GM19372 (cell line): ENCODE measurements at regions not wholly inside any gene's neighbourhood (a gene's known extent, or its start where the extent isn't known, plus 50 kb on each side); places are given as distances from the start of the nearest gene placed in this dataset.

Experiments used
- ATAC-seq: cut with Tn5 transposase; IDR thresholded peaks from one replicate; pipeline ENCODE4 v1.9.1; 2021; ENCODE audit warnings: mild to moderate bottlenecking, low read depth, moderate library complexity; ENCODE audit not compliant: unreplicated experiment

DNA sequence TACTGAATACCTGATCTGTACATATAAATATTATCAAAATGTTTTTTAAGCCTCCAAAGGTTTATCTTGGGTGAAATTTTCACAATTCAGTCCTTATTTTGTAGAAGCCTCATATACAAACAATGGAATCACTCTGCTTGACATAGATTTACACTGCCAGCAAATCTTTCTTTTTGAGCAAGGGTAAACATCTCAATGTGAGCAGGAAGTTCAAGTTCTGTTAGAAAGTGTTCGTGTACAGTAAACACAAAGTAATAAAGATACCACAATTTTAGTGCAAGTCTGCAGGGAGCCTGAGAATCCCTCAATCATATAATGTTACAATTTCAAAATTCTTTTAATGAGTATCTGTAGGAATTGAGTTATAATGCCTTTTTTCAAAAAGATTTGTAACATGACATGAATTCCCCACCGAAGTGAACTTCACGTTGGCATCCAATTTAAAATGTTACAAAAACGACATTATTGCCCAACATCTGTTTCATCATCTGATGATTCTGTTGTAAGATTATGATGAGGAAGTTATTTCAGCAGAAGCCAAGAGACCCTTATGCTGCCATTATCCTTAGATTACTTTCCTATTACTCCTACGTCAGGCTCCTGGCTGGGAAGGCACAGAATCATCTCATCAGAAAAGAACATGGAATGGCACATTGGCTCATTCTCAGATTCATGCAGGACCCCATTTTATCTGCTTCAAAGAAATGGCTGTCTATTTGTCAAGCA, 283.9 kb upstream of the ACVR2A start:
- ATAC-seq = no peak

DNA sequence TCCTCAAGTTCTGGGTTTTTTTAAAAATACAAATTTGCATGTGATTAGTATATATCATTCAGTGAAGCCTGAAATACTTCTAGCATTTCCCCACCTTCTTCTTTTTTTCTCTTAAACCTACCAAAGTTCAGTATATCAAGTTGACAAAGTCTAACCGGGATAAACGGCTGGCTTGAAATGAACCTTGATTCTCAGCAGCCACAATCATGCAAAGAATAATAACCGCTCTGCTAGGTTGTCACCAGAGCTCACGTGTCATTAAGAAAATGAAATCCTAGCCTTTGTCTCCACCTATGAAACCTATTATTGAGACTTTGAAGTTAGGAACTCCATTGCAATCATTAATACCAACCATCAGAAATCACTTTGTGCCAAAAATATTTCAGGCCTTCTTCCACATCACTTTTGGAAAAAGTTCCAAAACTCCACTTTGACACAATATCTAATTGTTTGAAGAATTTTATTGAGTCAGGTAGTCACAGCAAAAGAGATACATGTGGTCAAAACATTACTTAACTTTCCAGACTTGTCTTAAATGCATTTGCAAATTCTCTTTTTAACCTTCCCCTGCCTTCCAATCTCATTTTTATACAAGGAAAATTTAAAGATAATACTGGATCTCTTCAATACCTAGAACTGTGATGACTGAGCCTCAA, 285.6 kb upstream of the ACVR2A start:
- ATAC-seq = no peak

DNA sequence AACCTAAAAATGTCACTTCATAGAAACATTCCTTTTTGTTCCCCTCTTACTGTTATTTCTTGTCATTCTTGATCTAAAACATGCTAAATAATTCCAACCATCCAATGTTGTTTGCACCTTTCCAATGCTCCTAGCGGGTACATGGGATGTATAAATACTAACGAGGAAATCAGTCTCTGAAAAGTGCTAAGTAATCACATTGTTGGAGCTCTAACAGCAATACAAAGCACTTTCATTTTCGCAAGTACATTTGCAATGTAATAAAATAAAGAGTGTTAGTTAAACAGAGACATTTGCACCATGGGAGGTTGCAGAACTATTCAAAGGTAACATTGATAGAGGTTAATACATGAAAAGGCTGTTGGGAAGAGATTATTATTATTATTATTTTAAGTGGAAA, 286.2 kb upstream of the ACVR2A start:
- no peak for ATAC-seq

DNA sequence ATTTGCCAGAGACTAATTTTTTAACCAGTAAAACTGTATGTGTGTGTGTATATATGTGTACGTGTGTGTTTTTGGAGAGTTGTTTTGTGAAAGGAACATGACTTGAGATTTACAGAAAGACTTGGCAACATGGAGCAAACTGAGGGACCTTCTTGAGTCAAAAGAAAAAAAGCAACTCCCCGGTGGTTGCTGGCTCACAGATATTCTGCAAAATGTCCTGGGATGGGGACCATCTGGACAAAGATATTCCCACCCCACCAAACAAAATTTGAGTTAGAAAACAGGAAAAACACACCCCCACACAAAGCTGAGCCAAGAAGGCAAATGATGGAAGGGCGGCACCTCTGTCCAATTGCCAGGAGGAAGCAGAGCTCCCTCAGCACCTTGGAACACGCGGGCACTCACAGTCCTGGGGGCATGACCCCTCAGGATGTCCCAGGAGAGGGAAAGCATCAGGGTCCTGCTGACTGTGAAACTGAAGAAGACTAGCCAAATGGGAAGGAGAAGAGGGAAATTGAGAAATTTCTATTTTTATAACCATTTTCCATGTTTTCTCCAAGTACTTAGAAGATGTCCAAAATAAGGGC, 290.2 kb upstream of the ACVR2A start:
- no peak for ATAC-seq

DNA sequence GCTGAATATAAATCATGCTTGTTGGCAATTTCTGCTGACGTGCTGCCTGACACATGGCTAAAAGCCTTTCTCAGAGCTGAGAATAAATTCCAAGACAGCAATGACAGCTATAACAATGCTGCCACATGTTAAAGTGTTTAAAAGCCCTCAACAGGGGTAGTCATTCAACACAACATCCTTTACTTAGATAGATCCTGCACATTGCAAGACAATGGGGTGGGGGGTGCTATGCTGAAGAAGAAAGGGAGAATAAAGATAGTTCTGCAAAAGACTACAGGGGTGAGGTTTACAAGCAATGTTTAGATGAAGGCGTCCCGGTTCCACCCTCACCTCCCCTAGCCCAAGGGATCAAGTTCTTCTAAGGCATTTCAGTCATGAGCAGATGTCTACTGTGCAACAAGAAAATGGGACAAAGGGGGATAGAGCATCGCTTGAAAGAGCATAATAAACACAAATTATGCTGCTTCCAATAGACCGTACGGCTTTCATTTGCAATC, 291.0 kb upstream of the ACVR2A start:
- ATAC-seq = no peak

DNA sequence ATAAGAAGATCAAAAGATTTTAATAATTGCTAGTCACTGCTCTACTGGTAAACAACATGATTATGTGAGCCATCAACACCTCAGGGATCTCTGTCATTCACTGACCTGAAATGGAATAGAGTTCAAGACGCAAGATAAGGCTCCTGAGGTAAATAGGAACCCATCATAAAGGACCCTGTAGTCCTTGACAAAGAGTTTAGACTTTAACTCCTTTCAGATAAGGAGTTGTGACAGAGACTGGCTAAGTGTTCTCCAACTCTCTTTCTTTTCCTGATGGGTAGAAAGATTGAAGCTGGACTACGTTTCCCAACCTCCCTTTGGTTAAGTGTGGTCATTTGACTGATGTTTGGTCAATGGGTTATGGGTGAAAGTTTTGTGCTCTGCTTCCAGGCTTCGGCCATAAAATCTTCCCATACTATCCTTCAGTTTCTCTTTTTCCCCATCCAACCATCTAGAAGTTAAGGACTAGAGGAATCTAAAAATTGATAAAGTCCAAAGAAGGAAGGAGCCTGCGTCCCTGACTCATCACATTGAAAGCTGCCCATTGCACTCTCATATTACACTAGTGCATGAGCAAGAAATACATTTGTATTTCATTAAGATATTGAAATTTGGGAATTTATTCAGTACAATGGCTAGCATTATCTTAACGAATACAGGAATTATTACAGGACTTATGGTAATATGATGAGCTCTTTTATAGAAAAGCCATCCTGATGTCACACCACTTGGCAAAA, 293.7 kb upstream of the ACVR2A start:
- no peak for ATAC-seq

DNA sequence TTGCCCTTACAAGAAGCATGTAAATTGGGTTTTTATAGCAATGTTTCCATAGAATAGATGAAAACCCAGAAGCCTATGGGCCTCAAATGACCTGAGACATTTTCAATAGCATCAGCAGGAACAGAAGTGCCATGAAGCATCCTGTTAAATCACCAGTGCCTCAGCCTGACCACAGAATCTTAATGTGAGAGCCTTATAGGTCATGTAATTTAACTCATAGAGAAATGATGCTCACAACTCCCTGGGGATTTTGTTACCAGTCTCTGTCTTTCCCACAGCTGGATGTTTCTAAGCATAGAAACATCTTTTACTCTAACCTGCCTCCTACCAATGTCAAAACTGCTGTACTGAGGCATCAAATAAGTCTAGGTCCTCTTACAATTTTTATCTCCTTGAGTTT, 295.8 kb upstream of the ACVR2A start:
- ATAC-seq = no peak

DNA sequence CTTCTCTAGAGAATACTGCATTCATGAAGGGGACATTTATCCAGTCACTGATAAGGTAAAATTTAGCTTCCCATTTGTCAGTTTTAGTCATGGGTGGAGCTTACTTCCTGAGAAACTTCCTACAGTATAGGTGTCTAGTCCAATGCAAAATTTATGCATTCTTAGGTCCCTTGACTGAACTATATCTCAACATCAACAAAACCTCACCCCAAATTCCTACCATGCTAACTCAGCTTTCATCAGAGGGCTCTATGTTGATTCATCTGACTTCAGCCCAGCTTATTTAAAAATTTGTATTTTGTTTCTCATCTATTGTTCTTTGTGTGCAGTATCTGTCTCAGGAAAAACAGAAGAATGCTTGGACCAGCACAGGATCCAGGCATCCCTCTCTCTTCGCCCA, 296.4 kb upstream of the ACVR2A start:
- ATAC-seq = no peak

DNA sequence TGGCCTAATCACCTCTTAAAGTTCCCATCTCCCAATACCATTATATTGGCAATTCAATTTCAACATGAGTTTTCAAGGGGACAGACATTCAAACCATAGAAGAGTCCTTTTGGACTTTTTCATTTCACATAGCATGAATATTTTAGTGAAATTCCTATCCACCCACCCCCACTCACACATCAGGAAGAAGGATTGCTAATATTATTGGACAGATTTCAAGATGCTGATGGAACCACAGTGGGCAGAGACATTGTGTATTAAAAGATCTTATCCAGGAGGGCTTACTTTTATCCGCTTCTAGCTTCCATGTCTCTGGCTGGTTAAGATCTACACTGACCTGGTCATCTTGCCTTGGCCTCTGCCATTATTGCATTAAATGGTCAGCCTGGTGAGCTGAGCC, 297.4 kb upstream of the ACVR2A start:
- no peak for ATAC-seq

DNA sequence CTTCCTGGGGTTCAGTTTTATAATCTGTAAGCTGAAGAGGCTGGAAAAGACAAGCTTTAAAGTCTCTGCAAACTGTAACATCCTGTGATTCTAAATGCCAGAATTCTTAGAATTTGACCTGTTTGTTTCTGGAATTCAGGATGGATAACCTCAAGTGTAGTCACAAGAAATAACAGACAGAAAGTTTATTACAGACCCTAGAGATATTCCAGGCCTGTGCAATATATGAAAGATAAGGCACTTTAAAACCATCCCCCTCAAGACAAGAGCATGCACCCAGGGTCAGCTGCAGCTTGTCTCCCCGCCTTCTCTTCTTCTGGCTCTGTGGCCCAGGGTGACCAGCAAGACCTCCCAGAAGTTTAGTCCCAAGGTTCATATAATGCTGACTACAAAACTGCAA, 298.7 kb upstream of the ACVR2A start:
- ATAC-seq = no peak

DNA sequence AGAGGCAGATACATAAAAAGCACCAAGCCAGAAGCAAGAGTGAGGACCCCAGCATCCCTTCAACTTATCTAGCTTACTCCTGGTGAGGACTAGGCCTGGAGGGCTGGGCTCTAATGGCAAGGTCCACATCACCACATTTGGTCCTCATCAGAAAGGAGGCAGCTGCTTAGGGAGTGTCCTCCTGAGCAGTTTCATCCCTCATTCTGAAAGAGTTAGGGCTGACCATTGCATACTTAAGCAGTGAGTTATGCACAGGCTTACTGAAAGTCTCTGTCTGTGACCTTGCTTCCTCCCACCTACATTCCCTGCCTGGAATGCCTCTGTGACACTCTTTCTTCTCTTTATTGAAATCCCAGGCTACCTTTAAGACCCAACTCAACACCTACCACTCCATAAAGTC, 301.8 kb upstream of the ACVR2A start:
- no peak for ATAC-seq

DNA sequence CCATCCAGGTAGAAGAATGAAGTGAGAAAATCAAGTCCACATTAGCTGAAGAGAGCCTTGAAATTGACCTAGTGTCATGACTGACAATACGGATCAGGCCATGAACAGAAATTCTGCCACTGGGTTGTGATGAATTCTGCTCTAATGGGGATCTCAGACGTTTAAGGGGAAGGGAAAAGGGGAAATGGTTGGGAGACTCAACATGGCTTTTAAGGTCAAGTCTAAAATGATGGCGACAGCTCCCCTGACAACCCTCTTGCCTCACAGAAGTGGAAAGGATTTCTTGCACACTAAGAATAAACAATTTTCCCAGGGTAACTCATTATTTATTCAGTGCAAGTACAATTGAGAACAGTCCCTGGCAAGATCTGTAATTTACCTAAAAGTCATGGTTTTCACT, 302.5 kb upstream of the ACVR2A start:
- no peak for ATAC-seq

DNA sequence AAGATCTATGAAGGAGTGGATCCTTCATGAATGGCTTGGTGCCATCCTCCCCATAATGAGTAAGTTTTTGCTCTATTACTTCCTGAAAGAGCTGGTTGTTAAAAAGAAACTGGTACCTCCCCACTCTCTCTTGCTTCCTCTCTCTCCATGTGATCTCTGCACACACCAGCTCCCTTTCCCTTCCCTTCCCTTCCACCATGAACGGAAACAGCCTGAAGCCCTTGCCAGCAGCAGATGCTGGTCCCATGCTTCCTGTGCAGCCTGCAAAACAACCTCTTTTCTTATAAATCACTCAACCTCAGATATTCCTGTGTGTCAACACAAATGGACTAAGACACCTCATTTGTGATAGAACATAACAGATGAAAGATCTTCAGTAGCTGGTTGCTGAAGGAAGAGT, 303.5 kb upstream of the ACVR2A start:
- ATAC-seq = no peak

DNA sequence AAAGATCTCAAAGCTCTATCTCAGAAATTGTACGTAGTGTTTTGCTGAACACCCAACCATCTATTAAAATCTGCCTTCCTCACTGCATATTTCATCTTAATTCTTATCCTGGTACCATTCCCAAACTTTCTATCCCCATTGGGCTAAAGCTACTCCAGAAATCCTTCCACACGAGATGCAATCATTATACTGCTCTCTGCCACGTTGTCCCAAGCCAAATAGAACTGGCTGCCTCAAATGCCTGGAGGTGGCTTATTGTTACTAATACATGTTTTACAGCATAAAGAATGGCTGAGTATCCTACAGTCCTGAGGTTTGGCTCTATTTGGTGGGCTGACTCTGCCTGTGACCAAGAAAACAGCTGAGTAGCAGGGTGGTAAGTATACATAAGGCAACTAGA, 306.0 kb upstream of the ACVR2A start:
- ATAC-seq = no peak

DNA sequence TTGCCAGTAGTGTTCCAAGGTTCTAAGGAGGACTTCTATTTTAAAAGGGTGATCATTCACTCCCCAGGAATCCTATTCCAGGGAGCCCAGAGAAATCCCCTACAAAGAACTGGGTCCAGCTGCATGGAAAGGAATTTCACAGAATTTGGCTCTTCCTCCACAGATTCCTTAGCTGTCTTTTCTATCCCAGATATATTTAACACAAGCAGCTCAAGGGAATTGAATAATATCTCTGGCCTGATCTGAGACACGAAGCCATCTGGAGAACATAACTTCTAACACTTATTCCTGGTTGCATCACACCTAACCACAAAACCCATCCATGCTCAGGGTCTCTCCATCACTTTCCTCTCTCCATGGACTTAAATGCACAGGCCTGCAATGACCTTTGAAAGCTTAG, 306.7 kb upstream of the ACVR2A start:
- ATAC-seq = no peak

DNA sequence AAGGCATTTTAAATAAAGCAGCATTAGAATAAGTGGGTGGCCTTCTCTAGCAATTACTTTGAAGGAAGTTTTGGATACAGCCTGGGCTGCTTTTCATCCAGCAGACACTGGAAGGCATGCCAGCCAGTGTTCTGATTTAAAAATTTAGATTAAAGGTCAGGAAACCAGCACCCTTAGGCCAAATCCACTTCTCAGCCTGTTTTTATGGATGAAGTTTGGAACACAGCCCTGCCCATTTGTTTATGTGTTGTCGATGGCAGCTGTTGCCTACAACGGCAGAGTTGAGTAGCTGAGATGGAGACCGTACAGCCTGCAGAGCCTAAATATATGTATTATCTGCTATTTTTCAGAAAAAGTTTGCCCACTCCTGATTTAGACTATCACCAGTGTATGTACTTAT, 313.6 kb upstream of the ACVR2A start:
- ATAC-seq = no peak

DNA sequence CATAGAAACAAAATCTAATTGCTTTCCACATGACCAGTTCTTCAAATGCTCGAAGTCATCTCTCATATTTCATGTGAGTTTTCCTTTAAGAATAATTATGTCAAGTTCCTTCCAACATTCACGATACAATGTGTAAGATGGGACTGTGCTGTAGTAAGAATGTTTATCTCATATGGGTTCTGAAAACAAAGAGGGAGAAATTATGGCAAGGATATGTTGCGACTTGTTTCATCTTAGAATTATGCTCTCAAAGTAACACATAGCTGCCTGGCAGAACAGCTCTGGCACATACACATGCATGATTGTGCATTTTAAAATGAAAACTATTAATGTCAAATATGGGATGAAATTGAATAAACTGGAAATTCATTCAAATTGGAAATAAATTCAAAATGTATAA, 314.8 kb upstream of the ACVR2A start:
- ATAC-seq = no peak

DNA sequence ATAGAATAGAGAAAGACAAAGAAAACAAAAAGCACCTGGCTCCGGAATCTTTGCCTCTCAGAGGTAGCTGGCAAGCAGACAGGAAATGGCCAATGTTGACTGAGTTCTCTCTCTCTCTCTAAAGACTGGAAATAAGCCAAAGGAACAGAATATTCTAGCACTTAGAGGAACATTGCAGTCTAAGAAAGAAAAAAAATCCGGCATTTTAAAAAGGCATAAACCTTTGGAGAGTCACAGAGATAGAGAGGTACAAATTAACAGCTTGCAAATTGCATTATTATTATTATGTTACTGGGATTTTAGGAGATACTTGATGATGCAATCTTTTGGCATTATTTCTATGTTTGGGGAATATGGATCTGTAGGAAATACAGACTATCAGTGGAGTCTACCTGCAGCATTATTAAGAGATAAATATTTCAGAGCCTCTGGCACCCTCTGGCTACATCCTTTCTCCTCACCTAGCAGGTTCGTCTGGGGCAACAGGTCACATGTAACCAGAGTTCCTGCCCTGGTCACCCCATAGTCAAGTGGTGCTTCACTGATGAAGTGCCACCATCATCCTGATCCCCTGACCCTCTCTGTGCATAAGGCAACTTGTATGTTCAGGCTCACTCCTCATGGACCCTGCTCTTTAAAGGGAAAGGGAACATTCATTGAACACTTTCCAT, 318.9 kb upstream of the ACVR2A start:
- ATAC-seq = no peak

DNA sequence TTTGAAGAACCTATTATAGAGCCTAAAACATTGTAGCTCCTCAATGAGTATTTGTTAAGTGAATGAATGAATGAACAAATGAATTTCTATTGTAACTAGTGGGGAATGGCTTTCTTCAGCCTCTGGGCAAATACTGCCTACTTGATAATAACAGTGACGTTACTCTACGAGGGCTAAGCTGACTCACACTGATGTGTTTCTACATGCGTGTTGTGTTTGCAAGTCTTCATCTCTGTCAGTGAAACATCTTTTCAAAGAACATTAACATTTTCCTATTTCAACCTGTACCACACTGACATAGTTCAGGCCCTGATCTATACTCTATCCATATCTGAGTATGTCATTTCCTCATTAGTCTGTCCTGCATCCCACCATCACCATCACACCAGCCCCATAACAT, 319.9 kb upstream of the ACVR2A start:
- no peak for ATAC-seq

DNA sequence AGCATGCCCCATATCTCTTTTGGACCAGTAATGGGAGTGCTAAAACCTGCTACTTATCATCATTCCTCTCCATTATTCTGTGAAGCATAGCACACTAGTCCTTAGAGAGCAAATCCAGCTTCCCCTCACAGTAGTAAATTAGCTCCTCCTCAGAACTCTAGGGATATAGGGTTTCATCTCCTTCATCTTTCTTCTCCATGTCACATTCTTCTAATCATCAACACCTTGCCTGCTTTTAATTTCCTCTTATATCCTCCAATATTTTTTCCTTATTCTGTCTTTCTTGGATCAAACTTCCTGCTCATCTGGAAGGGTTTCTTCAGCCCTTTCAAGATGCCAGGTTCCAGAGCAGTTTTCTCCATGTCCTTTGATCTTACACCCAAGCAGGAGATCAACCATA, 321.4 kb upstream of the ACVR2A start:
- ATAC-seq = no peak

DNA sequence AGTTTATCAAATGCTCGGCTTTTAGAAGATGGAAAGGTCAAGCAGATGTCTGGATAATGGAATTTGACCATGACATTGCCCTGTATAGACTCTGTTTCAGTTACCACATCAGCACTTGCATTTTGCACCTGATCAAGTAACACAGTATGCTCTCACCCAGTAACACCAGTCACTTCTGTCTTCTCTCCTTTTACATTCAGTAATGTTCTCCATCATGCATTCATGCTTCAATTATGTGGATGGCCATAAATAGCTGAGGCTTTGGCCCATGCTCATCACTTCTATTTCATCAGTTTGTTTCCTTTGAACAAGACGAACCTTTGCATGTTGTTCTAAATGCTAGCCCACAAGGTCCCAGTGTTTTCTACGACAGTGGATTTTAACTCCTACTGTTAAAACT, 322.9 kb upstream of the ACVR2A start:
- no peak for ATAC-seq
